WTC11 (cell line): ENCODE measurements at regions not wholly inside any gene's neighbourhood (a gene's known extent, or its start where the extent isn't known, plus 50 kb on each side); places are given as distances from the start of the nearest gene placed in this dataset.

Source experiments
- ATAC-seq: fragments of 200-7000 bp; cut with Tn5 transposase; 2 replicates; pipeline ENCODE4 v1.10.0; 2021; ENCODE audit warnings: mild to moderate bottlenecking, moderate library complexity
- CTCF ChIA-PET: fragments of 300-600 bp; sonication (Branson Sonifier 250); formaldehyde crosslinking; loops from one replicate; lab custom pipeline; 2021; ENCODE audit warnings: antibody characterized with exemption; lab: Charles Lee
- POLR2A ChIA-PET: fragments of 350-600 bp; sonication (Branson Sonifier 250); formaldehyde crosslinking; loops from one replicate; lab custom pipeline; 2021; ENCODE audit warnings: antibody characterized with exemption; lab: Charles Lee
- DNase-seq: peaks from one replicate; pipeline ENCODE4 v3.0.0; 2021; ENCODE audit warnings: low spot score
- H3K27ac Mint-ChIP-seq: 2 replicates; pipeline ENCODE4 v1.8.0; 2021; ENCODE audit warnings: mixed read lengths
- H3K27me3 Mint-ChIP-seq: 2 replicates; pipeline ENCODE4 v1.8.0; 2021; ENCODE audit warnings: low read depth, mild to moderate bottlenecking, moderate library complexity, mixed read lengths
- H3K36me3 Mint-ChIP-seq: 2 replicates; pipeline ENCODE4 v1.8.0; 2021; ENCODE audit warnings: mixed read lengths
- H3K4me1 Mint-ChIP-seq: 2 replicates; pipeline ENCODE4 v1.8.0; 2022; ENCODE audit warnings: mixed read lengths
- H3K4me3 Mint-ChIP-seq: 2 replicates; pipeline ENCODE4 v1.8.0; 2021; ENCODE audit warnings: mild to moderate bottlenecking, moderate library complexity, mixed read lengths
- H3K9me3 Mint-ChIP-seq: 2 replicates; pipeline ENCODE4 v1.8.0; 2021; ENCODE audit warnings: mixed read lengths
- AFF4 ChIP-seq: sonication (generic); formaldehyde crosslinking; IDR thresholded peaks from 2 replicates; pipeline ENCODE4 v1.8.1; 2023; ENCODE audit warnings: mild to moderate bottlenecking, missing genetic modification reagents, borderline replicate concordance
- ATF1 ChIP-seq: sonication (generic); formaldehyde crosslinking; IDR thresholded peaks from 2 replicates; pipeline ENCODE4 v1.8.1; 2023; ENCODE audit warnings: mild to moderate bottlenecking, moderate library complexity, missing genetic modification reagents
- FOXK1 ChIP-seq: sonication (generic); formaldehyde crosslinking; IDR thresholded peaks from 2 replicates; pipeline ENCODE4 v1.8.0; 2022; ENCODE audit warnings: mild to moderate bottlenecking, moderate library complexity, missing genetic modification reagents
- HMGA2 ChIP-seq: fragments of 250-450 bp; sonication (Bioruptor Pico); IDR thresholded peaks from 2 replicates; pipeline ENCODE4 v1.4.0; 2021; ENCODE audit warnings: mild to moderate bottlenecking, moderate library complexity
- MLX ChIP-seq: sonication (generic); formaldehyde crosslinking; IDR thresholded peaks from 2 replicates; pipeline ENCODE4 v1.8.1; 2023; ENCODE audit warnings: mild to moderate bottlenecking, missing genetic modification reagents, moderate library complexity
- MXD4 ChIP-seq: fragments of 250-450 bp; sonication (Bioruptor Pico); IDR thresholded peaks from 2 replicates; pipeline ENCODE4 v1.8.0; 2021; ENCODE audit warnings: mild to moderate bottlenecking, moderate library complexity, borderline replicate concordance
- NFE2L1 ChIP-seq: sonication (generic); formaldehyde crosslinking; IDR thresholded peaks from 2 replicates; pipeline ENCODE4 v1.8.1; 2023; ENCODE audit warnings: missing genetic modification reagents
- NR1H2 ChIP-seq: sonication (generic); formaldehyde crosslinking; IDR thresholded peaks from 2 replicates; pipeline ENCODE4 v1.9.0; 2021; ENCODE audit warnings: mild to moderate bottlenecking, moderate library complexity, missing genetic modification reagents
- SMAD4 ChIP-seq: sonication (generic); formaldehyde crosslinking; IDR thresholded peaks from 2 replicates; pipeline ENCODE4 v1.8.0; 2022; ENCODE audit warnings: mild to moderate bottlenecking, missing genetic modification reagents
- SP1 ChIP-seq: sonication (generic); formaldehyde crosslinking; conservative IDR thresholded peaks from 2 replicates; pipeline ENCODE4 v1.8.1; 2022; ENCODE audit warnings: missing genetic modification reagents
- USF1 ChIP-seq: sonication (generic); formaldehyde crosslinking; IDR thresholded peaks from 2 replicates; pipeline ENCODE4 v1.8.0; 2022; ENCODE audit warnings: mild to moderate bottlenecking, missing genetic modification reagents
- ZMAT4 ChIP-seq: fragments of 250-450 bp; sonication (Bioruptor Pico); IDR thresholded peaks from 2 replicates; pipeline ENCODE4 v1.9.0; 2021; ENCODE audit warnings: mild to moderate bottlenecking
- ZNF138 ChIP-seq: sonication (generic); formaldehyde crosslinking; conservative IDR thresholded peaks from 2 replicates; pipeline ENCODE4 v1.8.1; 2022; ENCODE audit warnings: mild to moderate bottlenecking, moderate library complexity, missing genetic modification reagents
- ZNF219 ChIP-seq: sonication (generic); formaldehyde crosslinking; IDR thresholded peaks from 2 replicates; pipeline ENCODE4 v1.8.0; 2023; ENCODE audit warnings: missing genetic modification reagents, mild to moderate bottlenecking, borderline replicate concordance
- ZNF317 ChIP-seq: sonication (generic); formaldehyde crosslinking; IDR thresholded peaks from 2 replicates; pipeline ENCODE4 v1.8.1; 2023; ENCODE audit warnings: low read depth, mild to moderate bottlenecking, moderate library complexity, missing genetic modification reagents, borderline replicate concordance
- ZNF396 ChIP-seq: fragments of 250-450 bp; sonication (Bioruptor Pico); IDR thresholded peaks from 2 replicates; pipeline ENCODE4 v1.8.0; 2021; ENCODE audit warnings: mild to moderate bottlenecking, moderate library complexity, borderline replicate concordance
- TF ChIP-seq, protein P1 (sequence below): sonication (generic); formaldehyde crosslinking; IDR thresholded peaks from 2 replicates; pipeline ENCODE4 v1.8.0; 2023; ENCODE audit warnings: mild to moderate bottlenecking, missing genetic modification reagents
- TF ChIP-seq, protein P2 (sequence below): sonication (generic); formaldehyde crosslinking; IDR thresholded peaks from 2 replicates; pipeline ENCODE4 v1.8.1; 2023; ENCODE audit warnings: mild to moderate bottlenecking, moderate library complexity, missing genetic modification reagents
- TF ChIP-seq, protein P3 (sequence below): sonication (generic); formaldehyde crosslinking; IDR thresholded peaks from 2 replicates; pipeline ENCODE4 v1.8.0; 2022; ENCODE audit warnings: missing genetic modification reagents

GRCh38 chr16:86202267-86202666 lies 303.3 kb downstream of the IRF8 start:
- Mint-ChIP-seq H3K36me3 (no peaks in the 10 kb centered on the region), H3K4me3 (no peak overlapping the region), H3K27ac (no peak overlapping the region), H3K4me1 (peaks cover 36% of the 10 kb centered on the region), H3K9me3 (no peaks in the 10 kb centered on the region), H3K27me3 (no peaks in the 10 kb centered on the region)
- ChIA-PET CTCF (interaction anchor here (1.1 kb wide), 1 partner anchor 51 kb away, joined by 7 read pairs; no protein-coding TSS in a partner anchor), POLR2A (no interaction called here)
- ATAC-seq (no peak), DNase-seq (no peak)
- TF ChIP-seq USF1 = no peak
- no peak for TF ChIP-seq ZNF138 (CRISPR knock-in tag)
- TF ChIP-seq ATF1 (CRISPR knock-in tag) = no peak
- TF ChIP-seq, protein P1, sequence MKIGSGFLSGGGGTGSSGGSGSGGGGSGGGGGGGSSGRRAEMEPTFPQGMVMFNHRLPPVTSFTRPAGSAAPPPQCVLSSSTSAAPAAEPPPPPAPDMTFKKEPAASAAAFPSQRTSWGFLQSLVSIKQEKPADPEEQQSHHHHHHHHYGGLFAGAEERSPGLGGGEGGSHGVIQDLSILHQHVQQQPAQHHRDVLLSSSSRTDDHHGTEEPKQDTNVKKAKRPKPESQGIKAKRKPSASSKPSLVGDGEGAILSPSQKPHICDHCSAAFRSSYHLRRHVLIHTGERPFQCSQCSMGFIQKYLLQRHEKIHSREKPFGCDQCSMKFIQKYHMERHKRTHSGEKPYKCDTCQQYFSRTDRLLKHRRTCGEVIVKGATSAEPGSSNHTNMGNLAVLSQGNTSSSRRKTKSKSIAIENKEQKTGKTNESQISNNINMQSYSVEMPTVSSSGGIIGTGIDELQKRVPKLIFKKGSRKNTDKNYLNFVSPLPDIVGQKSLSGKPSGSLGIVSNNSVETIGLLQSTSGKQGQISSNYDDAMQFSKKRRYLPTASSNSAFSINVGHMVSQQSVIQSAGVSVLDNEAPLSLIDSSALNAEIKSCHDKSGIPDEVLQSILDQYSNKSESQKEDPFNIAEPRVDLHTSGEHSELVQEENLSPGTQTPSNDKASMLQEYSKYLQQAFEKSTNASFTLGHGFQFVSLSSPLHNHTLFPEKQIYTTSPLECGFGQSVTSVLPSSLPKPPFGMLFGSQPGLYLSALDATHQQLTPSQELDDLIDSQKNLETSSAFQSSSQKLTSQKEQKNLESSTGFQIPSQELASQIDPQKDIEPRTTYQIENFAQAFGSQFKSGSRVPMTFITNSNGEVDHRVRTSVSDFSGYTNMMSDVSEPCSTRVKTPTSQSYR (CRISPR knock-in tag) = no peak
- TF ChIP-seq NFE2L1 (CRISPR knock-in tag) = no peak
- TF ChIP-seq NR1H2 = no peak
- TF ChIP-seq MXD4 (CRISPR knock-in tag) = no peak

DNA sequence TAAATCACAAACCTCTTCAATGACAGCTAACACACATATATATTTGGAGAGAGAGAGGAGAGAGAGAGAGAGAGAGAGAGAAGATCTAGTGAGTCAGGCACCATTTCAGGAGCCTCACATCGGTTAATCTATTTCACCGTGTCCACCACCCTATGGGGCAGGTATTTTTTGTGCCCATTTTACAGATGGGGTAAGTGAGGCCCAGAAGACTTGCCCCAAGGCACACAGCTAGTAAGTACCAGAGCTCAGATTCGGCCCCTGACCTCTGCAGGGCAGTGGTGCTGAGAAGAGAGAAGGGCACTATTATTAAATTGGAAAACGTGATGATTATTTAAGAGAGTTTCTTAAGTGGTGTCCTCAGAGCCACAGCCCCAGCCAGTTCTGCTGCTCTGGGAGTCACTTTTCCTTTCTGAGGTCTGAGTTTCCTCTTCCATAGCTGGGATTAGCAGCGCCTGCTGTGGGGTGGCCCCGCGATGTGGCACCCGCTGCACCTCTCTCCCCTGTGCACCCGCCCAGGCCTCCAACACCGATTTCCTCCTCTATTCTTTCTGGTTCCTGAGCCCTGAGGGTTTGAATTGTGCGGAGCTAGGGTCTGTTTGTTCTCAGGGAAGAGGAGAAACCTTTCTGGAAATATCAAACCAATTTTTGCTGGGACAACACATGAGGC lies 303.9 kb downstream of the IRF8 start:
- Mint-ChIP-seq H3K36me3 (no peaks in the 10 kb centered on the region), H3K27me3 (no peaks in the 10 kb centered on the region), H3K9me3 (no peaks in the 10 kb centered on the region), H3K4me3 (no peak overlapping the region), H3K4me1 (peaks cover 33% of the 10 kb centered on the region), H3K27ac (no peak overlapping the region)
- ATAC-seq (no peak), DNase-seq (no peak)
- POLR2A ChIA-PET = no interaction called here
- CTCF ChIA-PET = no interaction called here
- TF ChIP-seq SP1 (CRISPR knock-in tag) (no peak), ZNF317 (CRISPR knock-in tag) (no peak), AFF4 (CRISPR knock-in tag) (no peak), ZNF396 (CRISPR knock-in tag) (no peak), MLX (no peak), ZNF219 (no peak), ZNF138 (CRISPR knock-in tag) (no peak), SMAD4 (CRISPR knock-in tag) (no peak), ZMAT4 (CRISPR knock-in tag) (no peak), HMGA2 (CRISPR knock-in tag) (no peak), FOXK1 (CRISPR knock-in tag) (no peak)
- TF ChIP-seq, protein P2, sequence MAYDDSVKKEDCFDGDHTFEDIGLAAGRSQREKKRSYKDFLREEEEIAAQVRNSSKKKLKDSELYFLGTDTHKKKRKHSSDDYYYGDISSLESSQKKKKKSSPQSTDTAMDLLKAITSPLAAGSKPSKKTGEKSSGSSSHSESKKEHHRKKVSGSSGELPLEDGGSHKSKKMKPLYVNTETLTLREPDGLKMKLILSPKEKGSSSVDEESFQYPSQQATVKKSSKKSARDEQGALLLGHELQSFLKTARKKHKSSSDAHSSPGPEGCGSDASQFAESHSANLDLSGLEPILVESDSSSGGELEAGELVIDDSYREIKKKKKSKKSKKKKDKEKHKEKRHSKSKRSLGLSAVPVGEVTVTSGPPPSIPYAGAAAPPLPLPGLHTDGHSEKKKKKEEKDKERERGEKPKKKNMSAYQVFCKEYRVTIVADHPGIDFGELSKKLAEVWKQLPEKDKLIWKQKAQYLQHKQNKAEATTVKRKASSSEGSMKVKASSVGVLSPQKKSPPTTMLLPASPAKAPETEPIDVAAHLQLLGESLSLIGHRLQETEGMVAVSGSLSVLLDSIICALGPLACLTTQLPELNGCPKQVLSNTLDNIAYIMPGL (CRISPR knock-in tag) = no peak
- TF ChIP-seq, protein P3, sequence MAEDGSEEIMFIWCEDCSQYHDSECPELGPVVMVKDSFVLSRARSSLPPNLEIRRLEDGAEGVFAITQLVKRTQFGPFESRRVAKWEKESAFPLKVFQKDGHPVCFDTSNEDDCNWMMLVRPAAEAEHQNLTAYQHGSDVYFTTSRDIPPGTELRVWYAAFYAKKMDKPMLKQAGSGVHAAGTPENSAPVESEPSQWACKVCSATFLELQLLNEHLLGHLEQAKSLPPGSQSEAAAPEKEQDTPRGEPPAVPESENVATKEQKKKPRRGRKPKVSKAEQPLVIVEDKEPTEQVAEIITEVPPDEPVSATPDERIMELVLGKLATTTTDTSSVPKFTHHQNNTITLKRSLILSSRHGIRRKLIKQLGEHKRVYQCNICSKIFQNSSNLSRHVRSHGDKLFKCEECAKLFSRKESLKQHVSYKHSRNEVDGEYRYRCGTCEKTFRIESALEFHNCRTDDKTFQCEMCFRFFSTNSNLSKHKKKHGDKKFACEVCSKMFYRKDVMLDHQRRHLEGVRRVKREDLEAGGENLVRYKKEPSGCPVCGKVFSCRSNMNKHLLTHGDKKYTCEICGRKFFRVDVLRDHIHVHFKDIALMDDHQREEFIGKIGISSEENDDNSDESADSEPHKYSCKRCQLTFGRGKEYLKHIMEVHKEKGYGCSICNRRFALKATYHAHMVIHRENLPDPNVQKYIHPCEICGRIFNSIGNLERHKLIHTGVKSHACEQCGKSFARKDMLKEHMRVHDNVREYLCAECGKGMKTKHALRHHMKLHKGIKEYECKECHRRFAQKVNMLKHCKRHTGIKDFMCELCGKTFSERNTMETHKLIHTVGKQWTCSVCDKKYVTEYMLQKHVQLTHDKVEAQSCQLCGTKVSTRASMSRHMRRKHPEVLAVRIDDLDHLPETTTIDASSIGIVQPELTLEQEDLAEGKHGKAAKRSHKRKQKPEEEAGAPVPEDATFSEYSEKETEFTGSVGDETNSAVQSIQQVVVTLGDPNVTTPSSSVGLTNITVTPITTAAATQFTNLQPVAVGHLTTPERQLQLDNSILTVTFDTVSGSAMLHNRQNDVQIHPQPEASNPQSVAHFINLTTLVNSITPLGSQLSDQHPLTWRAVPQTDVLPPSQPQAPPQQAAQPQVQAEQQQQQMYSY (CRISPR knock-in tag) = no peak
